Retinal pigment epithelial cell (primary cell): ENCODE measurements at regions not wholly inside any gene's neighbourhood (a gene's known extent, or its start where the extent isn't known, plus 50 kb on each side); places are given as distances from the start of the nearest gene placed in this dataset.

ENCODE experiments used
- DNase-seq: peaks from one replicate; pipeline ENCODE4 v3.0.0-alpha.2; 2010; ENCODE audit warnings: low read depth
- H3K4me3 ChIP-seq: 2 replicates; pipeline ENCODE4 v1.5.1; 2011; ENCODE audit warnings: mild to moderate bottlenecking, low read length, control low read depth, moderate library complexity
- TF ChIP-seq, protein P1 (sequence below): conservative IDR thresholded peaks from 2 replicates; pipeline ENCODE4 v1.5.1; 2011; ENCODE audit warnings: low read depth, low read length, control low read depth, inconsistent platforms

DNA sequence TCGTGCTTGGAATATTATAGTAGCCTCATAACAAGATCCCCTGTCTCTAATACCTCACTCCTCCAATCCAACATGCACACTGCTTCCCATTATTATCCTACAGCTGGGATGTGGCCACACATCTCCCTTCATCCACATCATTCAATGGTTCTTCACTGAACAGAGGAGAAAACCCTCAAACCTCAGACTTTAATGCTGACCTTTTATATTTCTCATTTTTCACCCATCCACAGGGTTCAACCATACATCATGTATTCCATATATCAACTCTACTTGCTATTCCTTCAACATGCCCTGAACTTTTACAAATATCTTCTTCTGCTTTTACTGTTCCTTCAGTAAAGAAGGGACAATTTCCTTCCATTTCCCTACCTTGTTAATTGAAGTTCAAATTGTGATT lies 396.8 kb downstream of the TLE4 start:
- DNase-seq: no peak
- no peak overlapping the region for H3K4me3 ChIP-seq
- TF ChIP-seq, protein P1, sequence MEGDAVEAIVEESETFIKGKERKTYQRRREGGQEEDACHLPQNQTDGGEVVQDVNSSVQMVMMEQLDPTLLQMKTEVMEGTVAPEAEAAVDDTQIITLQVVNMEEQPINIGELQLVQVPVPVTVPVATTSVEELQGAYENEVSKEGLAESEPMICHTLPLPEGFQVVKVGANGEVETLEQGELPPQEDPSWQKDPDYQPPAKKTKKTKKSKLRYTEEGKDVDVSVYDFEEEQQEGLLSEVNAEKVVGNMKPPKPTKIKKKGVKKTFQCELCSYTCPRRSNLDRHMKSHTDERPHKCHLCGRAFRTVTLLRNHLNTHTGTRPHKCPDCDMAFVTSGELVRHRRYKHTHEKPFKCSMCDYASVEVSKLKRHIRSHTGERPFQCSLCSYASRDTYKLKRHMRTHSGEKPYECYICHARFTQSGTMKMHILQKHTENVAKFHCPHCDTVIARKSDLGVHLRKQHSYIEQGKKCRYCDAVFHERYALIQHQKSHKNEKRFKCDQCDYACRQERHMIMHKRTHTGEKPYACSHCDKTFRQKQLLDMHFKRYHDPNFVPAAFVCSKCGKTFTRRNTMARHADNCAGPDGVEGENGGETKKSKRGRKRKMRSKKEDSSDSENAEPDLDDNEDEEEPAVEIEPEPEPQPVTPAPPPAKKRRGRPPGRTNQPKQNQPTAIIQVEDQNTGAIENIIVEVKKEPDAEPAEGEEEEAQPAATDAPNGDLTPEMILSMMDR: no peak

- TF ChIP-seq, protein P1: no peak
- no peak for DNase-seq
- H3K4me3 ChIP-seq: no peak overlapping the region
Measured at GRCh38 chr9:79962836-79963235, 391.1 kb downstream of the TLE4 start.

DNA sequence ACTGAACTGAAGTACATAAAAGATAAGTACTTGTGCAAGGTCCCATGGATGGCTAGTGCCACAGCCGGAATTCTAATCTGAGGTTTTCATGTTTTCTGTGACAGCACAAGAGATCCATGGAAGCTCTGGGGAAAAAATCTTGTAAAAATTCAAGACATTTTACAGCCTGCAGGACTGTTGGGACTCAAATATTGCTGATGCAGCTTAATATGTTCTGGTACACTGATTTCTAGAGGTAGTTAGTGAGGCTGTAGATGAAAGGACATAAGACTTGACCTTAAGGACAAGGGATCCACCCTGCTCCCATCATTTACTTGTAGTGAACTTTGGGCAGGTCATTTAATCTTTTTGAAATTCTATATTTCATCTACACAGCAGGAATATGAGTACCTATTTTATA lies 390.4 kb downstream of the TLE4 start:
- H3K4me3 ChIP-seq: no peak overlapping the region
- TF ChIP-seq, protein P1: no peak
- DNase-seq: no peak

DNA sequence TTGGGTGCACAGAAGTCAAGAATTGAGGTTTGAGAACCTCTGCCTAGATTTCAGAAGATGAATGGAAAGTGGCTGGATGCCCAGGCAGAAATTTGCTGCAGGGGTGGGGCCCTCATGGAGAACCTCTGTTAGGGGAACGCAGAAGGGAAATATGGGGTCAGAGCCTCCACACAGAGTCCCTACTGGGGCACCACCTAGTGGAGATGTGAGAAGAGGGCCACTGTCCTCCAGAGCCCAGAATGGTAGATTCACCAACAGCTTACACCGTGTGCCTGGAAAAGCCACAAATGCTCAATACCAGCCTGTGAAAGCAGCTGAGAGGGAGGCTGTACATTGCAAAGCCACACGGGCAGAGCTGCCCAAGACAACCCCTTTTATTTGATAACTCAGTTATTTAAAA lies 383.5 kb downstream of the TLE4 start:
- H3K4me3 ChIP-seq: no peak overlapping the region
- DNase-seq: no peak
- TF ChIP-seq, protein P1: no peak

GRCh38 chr9:79953908-79954307 lies 382.1 kb downstream of the TLE4 start:
- DNase-seq: no peak
- H3K4me3 ChIP-seq: no peak overlapping the region
- TF ChIP-seq, protein P1: no peak

DNA sequence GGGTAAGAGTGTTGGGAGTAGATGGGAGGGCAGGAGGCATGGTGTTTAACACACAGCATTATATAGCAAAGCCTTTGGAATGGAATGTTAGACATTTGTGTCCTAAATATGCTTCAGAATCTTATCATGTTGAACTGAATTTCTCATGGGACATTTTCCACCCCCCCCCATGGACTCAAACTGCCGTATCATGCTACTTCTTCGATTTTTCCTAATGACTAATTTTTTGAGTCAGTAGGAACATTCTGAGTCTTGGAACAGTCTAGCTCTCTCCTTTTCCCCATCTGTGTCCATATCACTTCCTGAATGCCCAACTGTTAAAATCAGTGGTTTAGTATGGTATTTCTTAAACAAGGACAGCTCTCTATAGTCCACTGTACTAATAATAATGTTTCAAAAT lies 380.6 kb downstream of the TLE4 start:
- TF ChIP-seq, protein P1: no peak
- no peak for DNase-seq

DNA sequence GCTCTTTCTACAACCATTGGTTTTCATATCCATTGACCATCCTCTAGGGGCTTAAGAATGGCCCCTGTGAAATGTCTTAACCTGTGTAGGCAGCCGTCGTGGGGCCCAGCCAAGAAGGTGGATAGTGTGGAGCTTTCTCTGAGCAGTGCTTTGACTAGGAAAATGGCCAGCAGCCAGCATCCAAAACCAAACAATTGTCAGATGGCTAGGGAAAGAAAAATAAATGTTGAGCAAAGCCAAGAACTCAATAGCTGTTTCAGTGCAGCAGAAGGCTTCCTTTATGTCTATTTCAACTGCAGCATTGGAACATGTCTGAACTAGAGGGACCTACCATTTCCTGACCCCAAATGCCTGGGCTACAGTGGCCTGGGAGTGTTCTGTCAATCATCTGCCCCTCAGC lies 374.9 kb downstream of the TLE4 start:
- H3K4me3 ChIP-seq: no peak overlapping the region
- TF ChIP-seq, protein P1: no peak
- no peak for DNase-seq

More for the DNA sequence above, 380.6 kb downstream of the TLE4 start:
- H3K4me3 ChIP-seq: no peak overlapping the region
